AG09319 (cell line): ENCODE measurements at regions not wholly inside any gene's neighbourhood (a gene's known extent, or its start where the extent isn't known, plus 50 kb on each side); places are given as distances from the start of the nearest gene placed in this dataset.

Experiments used
- DNase-seq: peaks from one replicate; pipeline ENCODE4 v3.0.0-alpha.2; 2010; ENCODE audit warnings: low read depth; ENCODE audit errors: extremely low read depth
- TF ChIP-seq, protein P1 (sequence below): IDR thresholded peaks from 2 replicates; pipeline ENCODE4 v1.5.1; 2011; ENCODE audit warnings: low read depth, mild to moderate bottlenecking, inconsistent platforms, low read length, moderate library complexity

DNA sequence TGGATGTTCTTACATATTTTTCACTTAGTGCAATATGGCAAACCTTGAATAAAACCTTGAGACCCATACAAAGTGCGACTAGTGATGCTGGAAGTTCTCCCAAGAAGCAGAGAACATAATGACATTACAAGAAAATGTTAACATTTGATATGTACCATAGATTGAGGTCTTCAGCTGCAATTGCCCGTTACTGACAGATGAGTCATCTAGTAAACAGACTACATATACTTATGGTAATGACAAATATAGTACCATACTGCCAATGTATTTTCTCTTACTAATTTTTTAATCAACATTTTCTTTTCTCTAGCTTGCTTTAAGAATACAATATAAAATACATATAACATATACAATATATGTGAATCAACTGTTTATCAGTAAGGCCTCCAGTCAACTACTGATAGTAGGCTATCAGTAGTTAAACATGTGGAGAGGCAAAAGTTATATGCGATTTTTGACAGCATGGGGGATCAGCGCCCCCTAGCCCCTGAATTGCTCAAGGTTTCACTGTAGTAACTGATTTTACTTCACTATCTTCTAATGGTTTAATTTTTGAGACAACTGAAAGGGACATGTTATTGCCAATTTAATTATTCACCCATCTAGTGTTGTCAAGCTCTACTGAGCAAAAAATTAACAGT, 166.7 kb upstream of the ADGRB3 start:
- no peak for DNase-seq

DNA sequence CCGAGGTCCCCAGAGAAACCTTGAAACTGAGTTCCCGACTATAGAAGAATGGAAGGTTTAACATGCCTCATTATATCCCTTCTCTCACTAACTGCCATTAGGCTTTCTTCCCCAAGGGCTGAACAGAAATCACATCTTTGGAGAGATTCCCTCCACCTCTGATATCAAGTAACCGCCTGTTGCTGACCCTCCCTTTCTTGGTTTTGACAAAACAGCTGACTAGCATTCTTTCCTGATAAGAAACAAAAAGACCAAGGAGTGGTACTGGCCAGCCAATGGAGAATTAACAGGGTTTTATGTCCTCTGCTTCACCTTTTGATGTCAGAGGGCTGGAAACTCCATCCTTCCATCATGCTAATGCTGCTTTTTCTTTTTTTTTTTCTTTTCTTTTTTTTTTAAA, 176.6 kb upstream of the ADGRB3 start:
- DNase-seq: no peak
- TF ChIP-seq, protein P1, sequence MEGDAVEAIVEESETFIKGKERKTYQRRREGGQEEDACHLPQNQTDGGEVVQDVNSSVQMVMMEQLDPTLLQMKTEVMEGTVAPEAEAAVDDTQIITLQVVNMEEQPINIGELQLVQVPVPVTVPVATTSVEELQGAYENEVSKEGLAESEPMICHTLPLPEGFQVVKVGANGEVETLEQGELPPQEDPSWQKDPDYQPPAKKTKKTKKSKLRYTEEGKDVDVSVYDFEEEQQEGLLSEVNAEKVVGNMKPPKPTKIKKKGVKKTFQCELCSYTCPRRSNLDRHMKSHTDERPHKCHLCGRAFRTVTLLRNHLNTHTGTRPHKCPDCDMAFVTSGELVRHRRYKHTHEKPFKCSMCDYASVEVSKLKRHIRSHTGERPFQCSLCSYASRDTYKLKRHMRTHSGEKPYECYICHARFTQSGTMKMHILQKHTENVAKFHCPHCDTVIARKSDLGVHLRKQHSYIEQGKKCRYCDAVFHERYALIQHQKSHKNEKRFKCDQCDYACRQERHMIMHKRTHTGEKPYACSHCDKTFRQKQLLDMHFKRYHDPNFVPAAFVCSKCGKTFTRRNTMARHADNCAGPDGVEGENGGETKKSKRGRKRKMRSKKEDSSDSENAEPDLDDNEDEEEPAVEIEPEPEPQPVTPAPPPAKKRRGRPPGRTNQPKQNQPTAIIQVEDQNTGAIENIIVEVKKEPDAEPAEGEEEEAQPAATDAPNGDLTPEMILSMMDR: no peak

More for the DNA sequence above, 166.7 kb upstream of the ADGRB3 start:
- TF ChIP-seq, protein P1: no peak

DNA sequence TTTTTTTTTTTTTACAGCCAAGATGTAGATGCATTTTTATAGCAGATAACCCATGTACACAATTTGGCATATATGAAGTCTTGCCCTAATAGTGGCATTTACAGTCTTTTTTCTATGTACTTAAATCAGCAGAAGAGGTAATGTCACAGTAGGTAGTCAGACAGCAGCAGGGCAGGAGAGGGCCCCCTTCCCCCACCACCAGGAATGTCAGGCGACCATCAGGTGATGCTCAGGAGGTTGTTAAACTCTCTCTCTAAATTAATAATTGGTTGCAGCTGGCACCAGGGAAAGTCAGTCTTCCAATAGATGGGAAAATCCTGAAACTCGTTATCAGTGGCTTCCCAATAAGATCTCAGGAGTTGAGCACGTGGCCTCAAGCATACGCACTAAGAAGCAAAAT, 188.0 kb upstream of the ADGRB3 start:
- TF ChIP-seq, protein P1: no peak
- no peak for DNase-seq

DNA sequence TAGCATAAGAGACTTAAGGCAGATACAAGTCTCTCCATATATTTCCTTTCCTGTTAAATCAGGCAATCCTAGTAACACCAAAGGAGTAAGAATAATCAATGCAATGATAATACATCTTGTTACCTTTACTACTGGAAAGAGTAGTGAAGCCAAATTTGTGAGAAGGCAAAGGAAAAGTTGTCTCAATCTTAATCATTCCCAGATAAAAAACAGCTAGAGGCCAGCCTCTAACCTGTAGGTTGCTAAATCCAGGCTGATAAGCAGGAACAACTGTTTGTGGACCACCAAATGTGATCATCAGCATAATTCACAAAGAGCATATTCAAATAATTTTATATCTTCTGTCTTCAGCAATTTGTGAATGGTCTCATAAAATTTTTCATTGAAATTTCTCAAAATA, 189.2 kb upstream of the ADGRB3 start:
- TF ChIP-seq, protein P1: no peak
- no peak for DNase-seq

DNA sequence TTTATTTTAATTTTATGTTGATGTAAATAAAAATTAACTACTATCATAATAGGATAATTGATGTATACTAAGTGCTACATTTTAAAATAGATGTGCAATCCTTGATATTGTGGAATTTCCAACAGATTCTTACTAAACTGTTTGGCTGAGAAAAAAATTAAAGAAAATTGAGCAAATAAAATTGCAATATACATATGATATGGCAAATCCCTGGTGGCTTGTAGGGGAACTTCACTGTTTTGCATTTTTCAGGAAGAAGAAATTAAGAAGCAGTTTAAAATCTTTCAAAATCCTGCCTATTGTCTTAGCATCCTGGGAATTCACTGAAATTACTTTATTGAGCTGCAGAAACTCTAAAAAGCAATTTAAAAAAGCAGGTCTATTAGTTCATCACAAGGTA, 191.4 kb upstream of the ADGRB3 start:
- TF ChIP-seq, protein P1: no peak
- no peak for DNase-seq

DNA sequence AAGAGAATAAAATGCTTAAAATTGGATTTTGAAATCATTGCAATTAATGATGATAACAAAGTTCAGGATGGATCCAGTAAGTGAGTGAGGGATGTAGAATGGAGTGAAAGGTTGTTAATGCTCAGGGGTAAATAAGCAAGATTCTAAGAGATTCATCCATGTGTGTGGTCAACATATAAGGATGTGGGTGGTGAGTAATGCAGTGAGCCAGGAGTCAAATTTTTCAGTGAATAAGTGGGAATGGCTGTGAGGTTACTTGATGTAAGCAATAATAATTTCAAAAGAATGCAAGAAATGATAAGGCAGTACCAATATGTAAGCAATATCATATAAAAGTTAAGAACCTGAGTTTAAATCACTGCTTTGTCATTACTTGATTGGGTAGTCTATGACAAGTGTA, 207.5 kb upstream of the ADGRB3 start:
- TF ChIP-seq, protein P1: no peak
- no peak for DNase-seq

DNA sequence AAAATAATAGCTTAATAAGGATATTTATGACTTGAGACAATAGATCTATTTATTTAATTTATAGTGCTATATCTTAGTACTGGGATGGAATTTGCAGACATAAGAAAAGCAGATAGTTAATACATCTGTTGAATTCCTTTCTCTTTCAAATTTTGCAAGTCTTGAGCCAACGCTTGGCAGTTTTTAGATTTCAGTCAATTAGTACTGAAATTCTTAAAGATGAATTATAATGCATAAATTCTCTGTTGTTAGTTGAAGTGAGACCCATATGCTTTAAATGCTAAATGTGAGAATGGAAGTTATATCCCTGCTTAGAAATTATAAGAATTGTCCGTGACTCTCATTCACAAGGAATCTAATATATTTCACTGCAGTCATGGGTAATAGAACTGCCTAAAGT, 225.1 kb upstream of the ADGRB3 start:
- TF ChIP-seq, protein P1: no peak
- DNase-seq: no peak
